Gastroesophageal sphincter (tissue), 3 donors: ENCODE measurements at regions not wholly inside any gene's neighbourhood (a gene's known extent, or its start where the extent isn't known, plus 50 kb on each side); places are given as distances from the start of the nearest gene placed in this dataset.

Source experiments
- CTCF ChIP-seq, 4 experiments: fragments of 200-600 bp in 2 of 4; fragments of 450-650 bp in 2 of 4; sonication (generic) in 1 of 4; IDR thresholded peaks; one replicate each; pipeline ENCODE4 v1.5.1; 2017 to 2019; ENCODE audit warnings: antibody characterized with exemption in 4 of 4, mild to moderate bottlenecking in 2 of 4, moderate library complexity in 2 of 4
- POLR2A ChIP-seq, 2 donors: fragments of 450-650 bp; IDR thresholded peaks; one replicate each; pipeline ENCODE4 v1.6.1; 2017; ENCODE audit warnings: antibody characterized with exemption in 2 of 2, mild to moderate bottlenecking in 2 of 2, moderate library complexity in 1 of 2
- POLR2AphosphoS5 ChIP-seq: sonication (generic); formaldehyde crosslinking; IDR thresholded peaks from one replicate; pipeline ENCODE4 v1.6.1; 2017; ENCODE audit warnings: antibody characterized with exemption

- TF ChIP-seq CTCF (IDR thresholded peaks at IDR 0.05) = no peak
- no peak for TF ChIP-seq POLR2A (IDR thresholded peaks at IDR 0.05)
- no peak for TF ChIP-seq POLR2AphosphoS5
Observed at GRCh38 chr16:5678371-5678770, 580.8 kb upstream of the EEF2KMT start.
